A673 (cell line): ENCODE measurements at regions not wholly inside any gene's neighbourhood (a gene's known extent, or its start where the extent isn't known, plus 50 kb on each side); places are given as distances from the start of the nearest gene placed in this dataset.

Source experiments
- BruUV-seq: library from RNA; stranded (reverse); fragments of 400-500 nt; replicated peaks from 2 replicates; lab custom pipeline; 2021; lab: Mats Ljungman, UMichigan
- CTCF ChIA-PET: fragments of 300-600 bp; sonication (Branson Sonifier 250); formaldehyde crosslinking; loops from one replicate; lab custom pipeline; 2022; ENCODE audit warnings: antibody characterized with exemption; lab: Charles Lee
- POLR2A ChIA-PET: fragments of 300-600 bp; sonication (Branson Sonifier 250); formaldehyde crosslinking; loops from one replicate; lab custom pipeline; 2022; ENCODE audit warnings: antibody characterized with exemption; ENCODE audit not compliant: low non-redundant PET; lab: Charles Lee
- DNase-seq: peaks from one replicate; pipeline ENCODE4 v3.0.0-alpha.2; 2015; ENCODE audit warnings: low spot score
- H3K27ac ChIP-seq: fragments of 200-600 bp; sonication (generic); 2 replicates; pipeline ENCODE4 v1.5.1; 2016; ENCODE audit warnings: mixed run types, low read depth, mild to moderate bottlenecking, mixed read lengths, antibody characterized with exemption, low read length; ENCODE audit not compliant: poor library complexity, severe bottlenecking
- H3K27me3 ChIP-seq: fragments of 200-600 bp; sonication (generic); replicated peaks from 2 replicates; pipeline ENCODE4 v1.6.1; 2017; ENCODE audit warnings: mixed run types, low read depth, mild to moderate bottlenecking, mixed read lengths, antibody characterized with exemption, low read length; ENCODE audit not compliant: insufficient read depth, poor library complexity
- H3K36me3 ChIP-seq: fragments of 200-600 bp; sonication (generic); 2 replicates; pipeline ENCODE4 v1.6.1; 2016; ENCODE audit warnings: mixed run types, mild to moderate bottlenecking, mixed read lengths, antibody characterized with exemption, low read length; ENCODE audit not compliant: insufficient read depth, poor library complexity, severe bottlenecking
- H3K4me1 ChIP-seq: fragments of 200-600 bp; sonication (generic); 2 replicates; pipeline ENCODE4 v1.6.1; 2017; ENCODE audit warnings: mixed run types, mild to moderate bottlenecking, mixed read lengths, antibody characterized with exemption, low read length; ENCODE audit not compliant: insufficient read depth, poor library complexity, severe bottlenecking
- H3K4me3 ChIP-seq: fragments of 200-600 bp; sonication (generic); 2 replicates; pipeline ENCODE4 v1.5.1; 2016; ENCODE audit warnings: low read depth, mixed run types, mild to moderate bottlenecking, mixed read lengths, low read length; ENCODE audit not compliant: poor library complexity, severe bottlenecking
- H3K9me3 ChIP-seq: fragments of 200-600 bp; sonication (generic); 2 replicates; pipeline ENCODE4 v1.6.1; 2016; ENCODE audit warnings: mixed run types, low read depth, mild to moderate bottlenecking, mixed read lengths, antibody characterized with exemption, low read length; ENCODE audit not compliant: poor library complexity, severe bottlenecking
- EZH2 ChIP-seq: fragments of 200-600 bp; sonication (generic); IDR thresholded peaks from 2 replicates; pipeline ENCODE4 v1.6.1; 2017; ENCODE audit warnings: borderline replicate concordance, low read depth, mild to moderate bottlenecking, mixed read lengths, antibody characterized with exemption, low read length; ENCODE audit not compliant: poor library complexity, severe bottlenecking
- intact Hi-C: fragments of 100-400 bp; cut with micrococcal nuclease; formaldehyde crosslinking; loops from one replicate; pipeline ENCODE4 v1.10.0; 2022; ENCODE audit not compliant: unreplicated experiment
- TF ChIP-seq, protein P1 (sequence below): fragments of 300-800, 200-600 bp; sonication (generic); conservative IDR thresholded peaks from 2 replicates; pipeline ENCODE4 v1.5.1; 2017; ENCODE audit warnings: low read depth, mild to moderate bottlenecking, antibody characterized with exemption, low read length, moderate library complexity, mixed read lengths

- ChIA-PET CTCF (no interaction called here), POLR2A (no interaction called here)
- H3K4me1 ChIP-seq: no peaks in the 10 kb centered on the region
- intact Hi-C loops: no loop called here
- BruUV-seq: no TSS peak
- H3K27ac ChIP-seq: no peak overlapping the region
- H3K27me3 ChIP-seq: no peaks in the 10 kb centered on the region
- H3K4me3 ChIP-seq: no peak overlapping the region
- no peak for TF ChIP-seq EZH2
- TF ChIP-seq, protein P1, sequence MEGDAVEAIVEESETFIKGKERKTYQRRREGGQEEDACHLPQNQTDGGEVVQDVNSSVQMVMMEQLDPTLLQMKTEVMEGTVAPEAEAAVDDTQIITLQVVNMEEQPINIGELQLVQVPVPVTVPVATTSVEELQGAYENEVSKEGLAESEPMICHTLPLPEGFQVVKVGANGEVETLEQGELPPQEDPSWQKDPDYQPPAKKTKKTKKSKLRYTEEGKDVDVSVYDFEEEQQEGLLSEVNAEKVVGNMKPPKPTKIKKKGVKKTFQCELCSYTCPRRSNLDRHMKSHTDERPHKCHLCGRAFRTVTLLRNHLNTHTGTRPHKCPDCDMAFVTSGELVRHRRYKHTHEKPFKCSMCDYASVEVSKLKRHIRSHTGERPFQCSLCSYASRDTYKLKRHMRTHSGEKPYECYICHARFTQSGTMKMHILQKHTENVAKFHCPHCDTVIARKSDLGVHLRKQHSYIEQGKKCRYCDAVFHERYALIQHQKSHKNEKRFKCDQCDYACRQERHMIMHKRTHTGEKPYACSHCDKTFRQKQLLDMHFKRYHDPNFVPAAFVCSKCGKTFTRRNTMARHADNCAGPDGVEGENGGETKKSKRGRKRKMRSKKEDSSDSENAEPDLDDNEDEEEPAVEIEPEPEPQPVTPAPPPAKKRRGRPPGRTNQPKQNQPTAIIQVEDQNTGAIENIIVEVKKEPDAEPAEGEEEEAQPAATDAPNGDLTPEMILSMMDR: no peak
- no peaks in the 10 kb centered on the region for H3K36me3 ChIP-seq
- H3K9me3 ChIP-seq: no peaks in the 10 kb centered on the region
- DNase-seq: no peak
Observed at GRCh38 chr1:220962031-220962751, 82.9 kb downstream of the HLX start.

DNA sequence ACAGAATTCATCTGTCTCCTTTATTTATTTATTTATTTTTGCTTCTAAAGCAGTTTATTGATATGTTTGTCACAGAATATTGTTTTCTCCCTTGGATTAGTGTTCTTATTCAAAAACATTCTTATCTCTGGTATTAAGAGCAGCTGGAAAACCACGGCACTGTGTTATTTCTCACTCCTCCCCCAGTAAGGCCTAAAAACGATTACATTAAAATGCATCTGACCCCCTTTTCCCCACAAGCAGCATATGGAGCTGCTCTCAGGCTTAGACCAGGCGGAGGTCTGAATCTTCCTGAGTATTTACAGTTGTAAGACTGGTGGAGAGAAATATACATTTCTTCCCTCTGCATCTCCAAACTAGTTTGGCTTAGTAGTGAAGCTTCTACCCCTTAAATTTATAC is 86.8 kb downstream of the HLX start:
- Histone ChIP-seq H3K36me3 (no peaks in the 10 kb centered on the region), H3K4me3 (no peak overlapping the region), H3K27me3 (no peaks in the 10 kb centered on the region), H3K4me1 (no peaks in the 10 kb centered on the region), H3K9me3 (no peaks in the 10 kb centered on the region), H3K27ac (no peak overlapping the region)
- TF ChIP-seq EZH2: no peak
- TF ChIP-seq, protein P1: no peak
- ChIA-PET CTCF (no interaction called here), POLR2A (no interaction called here)
- intact Hi-C loops: no loop called here
- no peak for DNase-seq
- no TSS peak for BruUV-seq

DNA sequence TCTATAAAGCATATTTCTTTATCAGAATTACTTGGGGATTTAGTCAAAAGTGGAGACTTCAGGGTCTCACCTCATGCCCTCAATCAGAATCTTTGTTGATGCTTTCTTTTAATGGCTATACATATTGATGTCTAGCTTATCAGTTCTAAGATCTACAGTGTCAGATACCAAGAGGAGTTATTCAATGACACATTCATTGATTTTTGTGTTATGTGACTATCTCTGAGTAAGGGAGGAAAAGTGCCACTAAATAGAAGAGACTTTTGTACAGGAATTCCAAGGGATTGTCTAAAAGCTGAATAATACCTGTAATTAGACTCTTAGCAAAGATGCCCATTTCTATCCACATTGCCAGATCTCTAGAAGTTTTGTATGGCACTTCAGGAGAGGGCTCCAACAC is 87.2 kb downstream of the HLX start:
- intact Hi-C loops: no loop called here
- no peak for DNase-seq
- Histone ChIP-seq H3K27ac (no peak overlapping the region), H3K36me3 (no peaks in the 10 kb centered on the region), H3K4me3 (no peak overlapping the region), H3K9me3 (no peaks in the 10 kb centered on the region), H3K4me1 (no peaks in the 10 kb centered on the region), H3K27me3 (no peaks in the 10 kb centered on the region)
- BruUV-seq: no TSS peak
- CTCF ChIA-PET: no interaction called here
- TF ChIP-seq, protein P1: no peak
- no peak for TF ChIP-seq EZH2
- POLR2A ChIA-PET: no interaction called here
